ENCODE measurements at regions not wholly inside any gene's neighbourhood (a gene's known extent, or its start where the extent isn't known, plus 50 kb on each side); places are given as distances from the start of the nearest gene placed in this dataset.
"Not testable (repeated sequence)": the region's sequence is repeated elsewhere in the genome, so short reads cannot be mapped to it uniquely, and the experiment has no call there.

GRCh38 chr12:127169321-127170181 lies 1097.4 kb upstream of the TMEM132C start:
- Histone ChIP-seq H3K4me3 (no peak overlapping the region), H3K27ac (no peak overlapping the region), H3K36me3 (no peaks in the 10 kb centered on the region), H3K9ac (no peak overlapping the region), H3K27me3 (no peaks in the 10 kb centered on the region), H3K4me1 (no peaks in the 10 kb centered on the region), H3K4me2 (no peak overlapping the region), H3K9me3 (peaks cover 9% of the 10 kb centered on the region), H4K20me1 (no peaks in the 10 kb centered on the region)
- TF ChIP-seq Cebpa-rat (IDR thresholded peaks at IDR 0.05): no peak

- Histone ChIP-seq H3K4me1 (no peaks in the 10 kb centered on the region), H3K4me3 (no peak overlapping the region), H3K9ac (no peak overlapping the region), H3K27me3 (no peaks in the 10 kb centered on the region), H4K20me1 (no peaks in the 10 kb centered on the region), H3K4me2 (no peak overlapping the region), H3K27ac (no peak overlapping the region), H3K36me3 (no peaks in the 10 kb centered on the region), H3K9me3 (peaks cover 13% of the 10 kb centered on the region)
- TF ChIP-seq Cebpa-rat (IDR thresholded peaks at IDR 0.05): no peak
Measured at GRCh38 chr12:127170226-127171180, 1096.5 kb upstream of the TMEM132C start.

GRCh38 chr12:127172861-127173260 lies 1094.1 kb upstream of the TMEM132C start:
- Histone ChIP-seq H3K36me3 (no peaks in the 10 kb centered on the region), H3K9me3 (peaks cover 23% of the 10 kb centered on the region)
- TF ChIP-seq Cebpa-rat (IDR thresholded peaks at IDR 0.05): no peak

GRCh38 chr12:127173971-127174370 lies 1093.0 kb upstream of the TMEM132C start:
- peaks cover 25% of the 10 kb centered on the region for H3K9me3 ChIP-seq
- not testable (repeated sequence) for H3K27me3 ChIP-seq, H3K4me3 ChIP-seq, H3K36me3 ChIP-seq, H3K9ac ChIP-seq, H3K4me1 ChIP-seq, H3K4me2 ChIP-seq, H3K27ac ChIP-seq, H4K20me1 ChIP-seq

More at GRCh38 chr12:127172861-127173260, 1094.1 kb upstream of the TMEM132C start:
- H3K27me3 ChIP-seq: no peaks in the 10 kb centered on the region
- H3K9ac ChIP-seq: no peak overlapping the region
- no peak overlapping the region for H3K4me2 ChIP-seq
- no peaks in the 10 kb centered on the region for H4K20me1 ChIP-seq
- H3K4me1 ChIP-seq: no peaks in the 10 kb centered on the region
- H3K27ac ChIP-seq: no peak overlapping the region
- H3K4me3 ChIP-seq: no peak overlapping the region

GRCh38 chr12:127174881-127175280 lies 1092.1 kb upstream of the TMEM132C start:
- Histone ChIP-seq H3K36me3 (no peaks in the 10 kb centered on the region), H3K9me3 (peaks cover 25% of the 10 kb centered on the region), H3K4me2 (no peak overlapping the region), H3K27ac (no peak overlapping the region), H3K4me1 (no peaks in the 10 kb centered on the region), H4K20me1 (no peaks in the 10 kb centered on the region), H3K9ac (no peak overlapping the region), H3K27me3 (no peaks in the 10 kb centered on the region), H3K4me3 (no peak overlapping the region)
- TF ChIP-seq Cebpa-rat (IDR thresholded peaks at IDR 0.05): no peak

- no peaks in the 10 kb centered on the region for H3K4me1 ChIP-seq
- no peak overlapping the region for H3K9ac ChIP-seq
- no peak for TF ChIP-seq Cebpa-rat (IDR thresholded peaks at IDR 0.05)
- no peak overlapping the region for H3K4me3 ChIP-seq
- no peaks in the 10 kb centered on the region for H3K36me3 ChIP-seq
- no peaks in the 10 kb centered on the region for H3K27me3 ChIP-seq
- H3K9me3 ChIP-seq: peaks cover 25% of the 10 kb centered on the region
- no peak overlapping the region for H3K4me2 ChIP-seq
- no peak overlapping the region for H3K27ac ChIP-seq
- no peaks in the 10 kb centered on the region for H4K20me1 ChIP-seq
Measured at GRCh38 chr12:127175361-127175760, 1091.6 kb upstream of the TMEM132C start.

- no peaks in the 10 kb centered on the region for H3K36me3 ChIP-seq
- H3K4me3 ChIP-seq: no peak overlapping the region
- H3K27ac ChIP-seq: no peak overlapping the region
- H3K4me2 ChIP-seq: no peak overlapping the region
- H3K9ac ChIP-seq: no peak overlapping the region
- H4K20me1 ChIP-seq: no peaks in the 10 kb centered on the region
- TF ChIP-seq Cebpa-rat (IDR thresholded peaks at IDR 0.05): no peak
- peaks cover 25% of the 10 kb centered on the region for H3K9me3 ChIP-seq
- no peaks in the 10 kb centered on the region for H3K4me1 ChIP-seq
- H3K27me3 ChIP-seq: no peaks in the 10 kb centered on the region
Measured at GRCh38 chr12:127176804-127177203, 1090.2 kb upstream of the TMEM132C start.

- Histone ChIP-seq H4K20me1 (no peaks in the 10 kb centered on the region), H3K27ac (no peak overlapping the region), H3K9me3 (peaks cover 25% of the 10 kb centered on the region), H3K4me1 (no peaks in the 10 kb centered on the region), H3K36me3 (no peaks in the 10 kb centered on the region), H3K9ac (no peak overlapping the region), H3K4me2 (no peak overlapping the region), H3K4me3 (no peak overlapping the region), H3K27me3 (no peaks in the 10 kb centered on the region)
- TF ChIP-seq Cebpa-rat (IDR thresholded peaks at IDR 0.05): no peak
Measured at GRCh38 chr12:127178052-127178451, 1088.9 kb upstream of the TMEM132C start.

- Histone ChIP-seq H3K4me2 (no peak overlapping the region), H3K9me3 (peaks cover 25% of the 10 kb centered on the region), H3K4me3 (no peak overlapping the region), H3K36me3 (no peaks in the 10 kb centered on the region), H3K27ac (no peak overlapping the region), H3K27me3 (no peaks in the 10 kb centered on the region), H3K9ac (no peak overlapping the region), H4K20me1 (no peaks in the 10 kb centered on the region), H3K4me1 (no peaks in the 10 kb centered on the region)
- no peak for TF ChIP-seq Cebpa-rat (IDR thresholded peaks at IDR 0.05)
Measured at GRCh38 chr12:127178463-127178862, 1088.5 kb upstream of the TMEM132C start.

GRCh38 chr12:127179176-127179575 lies 1087.8 kb upstream of the TMEM132C start:
- no peaks in the 10 kb centered on the region for H3K36me3 ChIP-seq
- no peak overlapping the region for H3K27ac ChIP-seq
- H3K4me3 ChIP-seq: no peak overlapping the region
- no peaks in the 10 kb centered on the region for H4K20me1 ChIP-seq
- H3K4me1 ChIP-seq: no peaks in the 10 kb centered on the region
- H3K9ac ChIP-seq: no peak overlapping the region
- no peak for TF ChIP-seq Cebpa-rat (IDR thresholded peaks at IDR 0.05)
- peaks cover 25% of the 10 kb centered on the region for H3K9me3 ChIP-seq
- H3K4me2 ChIP-seq: no peak overlapping the region
- no peaks in the 10 kb centered on the region for H3K27me3 ChIP-seq
